Activated CD4-positive, alpha-beta T cell treated with anti-CD3 and anti-CD28 coated beads for 36 hours (primary cell): ENCODE measurements at regions not wholly inside any gene's neighbourhood (a gene's known extent, or its start where the extent isn't known, plus 50 kb on each side); places are given as distances from the start of the nearest gene placed in this dataset.

Experiments used
- ATAC-seq: fragments of 200-7000 bp; cut with Tn5 transposase; one replicate; pipeline ENCODE4 v1.10.0; 2021; ENCODE audit warnings: mild to moderate bottlenecking, moderate library complexity
- CTCF ChIA-PET: fragments of 350-600 bp; sonication (Branson Sonifier 250); formaldehyde crosslinking; loops from one replicate; lab custom pipeline; 2021; ENCODE audit warnings: antibody characterized with exemption; lab: Charles Lee
- POLR2A ChIA-PET: fragments of 350-600 bp; sonication (Branson Sonifier 250); formaldehyde crosslinking; loops from one replicate; lab custom pipeline; 2021; ENCODE audit warnings: antibody characterized with exemption, inconsistent platforms; lab: Charles Lee
- DNase-seq: peaks from one replicate; pipeline ENCODE4 v3.0.0-alpha.2; 2020
- H3K27ac Mint-ChIP-seq: one replicate; pipeline ENCODE4 v1.8.0; 2021; ENCODE audit warnings: mixed read lengths
- H3K27me3 Mint-ChIP-seq: one replicate; pipeline ENCODE4 v1.8.0; 2021; ENCODE audit warnings: mixed read lengths
- H3K36me3 Mint-ChIP-seq: one replicate; pipeline ENCODE4 v1.8.0; 2021; ENCODE audit warnings: low read depth, mixed read lengths
- H3K4me1 Mint-ChIP-seq: one replicate; pipeline ENCODE4 v1.8.0; 2021; ENCODE audit warnings: mixed read lengths
- H3K4me3 Mint-ChIP-seq: one replicate; pipeline ENCODE4 v1.8.0; 2021; ENCODE audit warnings: mild to moderate bottlenecking, moderate library complexity, mixed read lengths
- H3K9me3 Mint-ChIP-seq: one replicate; pipeline ENCODE4 v1.8.0; 2021; ENCODE audit warnings: low read depth, mixed read lengths
- intact Hi-C, 2 experiments: fragments of 100-400 bp; cut with DNase I in 1 of 2; cut with micrococcal nuclease in 1 of 2; formaldehyde crosslinking; loops; one replicate each; pipeline versions ENCODE4 v1.14.2 to v1.15.1; 2022 to 2024; cut with DNase I, micrococcal nuclease

DNA sequence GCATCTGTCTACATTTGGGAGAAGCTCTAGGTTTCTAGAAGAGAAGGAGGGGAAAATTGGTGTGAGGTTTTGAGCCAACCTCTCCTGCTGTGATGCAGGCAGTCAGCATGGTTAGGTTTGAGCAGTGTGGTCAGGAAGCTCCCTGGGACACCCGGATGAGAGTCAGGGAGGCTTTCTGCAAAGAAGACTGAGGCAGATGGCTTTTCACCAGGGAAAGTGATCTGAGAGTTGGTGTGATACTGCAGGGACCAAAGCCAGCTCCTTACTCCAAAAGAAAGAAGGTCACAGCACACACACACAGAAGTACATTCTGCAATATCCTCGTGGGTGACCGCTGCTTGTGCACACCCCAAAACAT is 75.8 kb upstream of the BCL11A start:
- Mint-ChIP-seq H3K27me3 (peaks cover 23% of the 10 kb centered on the region), H3K4me1 (no peaks in the 10 kb centered on the region), H3K36me3 (no peaks in the 10 kb centered on the region), H3K4me3 (no peak overlapping the region), H3K9me3 (no peaks in the 10 kb centered on the region), H3K27ac (no peak overlapping the region)
- ChIA-PET POLR2A (no interaction called here), CTCF (interaction anchor here (0.6 to 1.0 kb wide), 2 partner anchors 46 to 78 kb away, joined by 3 read pairs; no protein-coding TSS in a partner anchor)
- DNase-seq, result no peak
- ATAC-seq, result no peak
- intact Hi-C loops, result no loop called here

DNA sequence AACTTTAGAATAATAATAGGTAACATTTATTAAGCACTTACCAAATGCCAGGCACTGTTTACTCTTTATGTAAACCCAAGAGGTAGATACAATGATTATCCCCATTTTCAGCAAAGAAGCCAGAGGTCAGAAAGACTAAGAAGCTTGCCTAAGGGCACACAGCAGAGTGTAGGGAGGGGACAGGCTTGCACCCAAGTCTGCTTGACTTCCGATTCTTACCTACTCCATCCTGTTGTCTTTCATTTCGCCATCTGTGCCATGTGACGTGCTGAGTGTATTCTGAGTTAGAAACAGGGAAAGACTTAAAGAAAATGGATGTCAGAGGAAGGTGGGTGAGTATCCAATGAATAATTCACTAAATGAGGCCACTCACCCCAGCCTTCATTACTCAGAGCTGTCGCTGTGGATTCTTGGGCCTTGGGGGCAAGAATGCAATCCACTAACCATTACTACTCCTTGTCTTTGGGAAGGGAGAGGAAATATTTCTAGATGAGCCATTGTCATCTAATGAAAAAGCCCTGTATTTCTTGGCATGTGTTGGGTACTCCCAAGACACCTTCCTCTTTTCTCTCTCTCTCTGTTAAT is 76.4 kb upstream of the BCL11A start:
- no peak for DNase-seq
- ATAC-seq, result no peak
- ChIA-PET POLR2A (no interaction called here), CTCF (interaction anchor here (1.0 kb wide), 1 partner anchor 45 kb away, joined by 3 read pairs; no protein-coding TSS in a partner anchor)
- intact Hi-C loops, result no loop called here
- H3K4me1 Mint-ChIP-seq, result no peaks in the 10 kb centered on the region
- H3K27me3 Mint-ChIP-seq, result peaks cover 19% of the 10 kb centered on the region
- H3K4me3 Mint-ChIP-seq, result no peak overlapping the region
- H3K9me3 Mint-ChIP-seq, result no peaks in the 10 kb centered on the region
- H3K27ac Mint-ChIP-seq, result no peak overlapping the region
- H3K36me3 Mint-ChIP-seq, result no peaks in the 10 kb centered on the region

DNA sequence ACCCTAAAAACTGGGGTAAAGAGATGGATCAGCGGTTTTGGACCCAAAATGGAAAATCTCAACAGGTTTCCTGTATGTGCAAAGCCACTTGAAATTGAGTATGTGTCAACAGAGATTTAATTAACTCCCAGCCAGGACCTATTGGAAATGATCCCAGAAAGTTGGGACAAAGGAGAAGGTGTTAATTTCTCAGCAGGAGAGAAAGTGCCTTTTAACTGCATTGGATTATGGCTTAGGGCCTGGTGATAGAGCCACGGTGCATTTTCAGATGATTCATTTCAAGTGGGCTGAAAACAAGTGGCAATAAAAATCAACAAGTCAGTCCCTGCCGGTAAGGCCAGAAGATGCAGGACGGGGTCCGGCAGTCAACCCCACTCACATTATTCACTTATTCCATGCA is 80.2 kb upstream of the BCL11A start:
- POLR2A ChIA-PET, result no interaction called here
- Mint-ChIP-seq H3K27me3 (peaks cover 8% of the 10 kb centered on the region), H3K4me1 (no peaks in the 10 kb centered on the region), H3K36me3 (no peaks in the 10 kb centered on the region), H3K4me3 (no peak overlapping the region), H3K27ac (no peak overlapping the region), H3K9me3 (no peaks in the 10 kb centered on the region)
- intact Hi-C loops, result no loop called here
- ATAC-seq (no peak), DNase-seq (no peak)
- CTCF ChIA-PET, result interaction anchor here (0.7 kb wide), 1 partner anchor 13 kb away, joined by 3 read pairs; no protein-coding TSS in a partner anchor

DNA sequence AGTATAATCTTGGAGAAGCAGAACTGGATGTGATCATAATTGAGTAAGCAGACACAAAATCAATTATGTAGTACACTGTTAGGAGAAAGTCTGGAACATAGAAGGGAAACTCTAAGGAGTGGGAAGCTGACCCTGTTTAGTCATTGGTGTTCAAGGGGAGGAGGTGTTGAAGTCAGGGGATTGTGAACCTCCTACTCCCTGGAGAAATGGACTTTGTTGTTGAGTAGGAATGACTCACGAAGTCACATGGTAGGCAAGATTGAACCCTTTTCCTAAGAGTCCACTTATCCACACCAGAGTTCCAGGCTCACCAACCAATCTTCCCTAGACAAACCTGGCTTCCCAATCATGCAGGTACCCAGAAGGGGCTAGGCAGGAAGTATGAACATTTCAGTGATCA is 81.0 kb upstream of the BCL11A start:
- CTCF ChIA-PET, result no interaction called here
- Mint-ChIP-seq H3K27ac (no peak overlapping the region), H3K9me3 (no peaks in the 10 kb centered on the region), H3K36me3 (no peaks in the 10 kb centered on the region), H3K27me3 (peaks cover 8% of the 10 kb centered on the region), H3K4me3 (no peak overlapping the region), H3K4me1 (no peaks in the 10 kb centered on the region)
- DNase-seq (no peak), ATAC-seq (no peak)
- POLR2A ChIA-PET, result no interaction called here
- intact Hi-C loops, result no loop called here

DNA sequence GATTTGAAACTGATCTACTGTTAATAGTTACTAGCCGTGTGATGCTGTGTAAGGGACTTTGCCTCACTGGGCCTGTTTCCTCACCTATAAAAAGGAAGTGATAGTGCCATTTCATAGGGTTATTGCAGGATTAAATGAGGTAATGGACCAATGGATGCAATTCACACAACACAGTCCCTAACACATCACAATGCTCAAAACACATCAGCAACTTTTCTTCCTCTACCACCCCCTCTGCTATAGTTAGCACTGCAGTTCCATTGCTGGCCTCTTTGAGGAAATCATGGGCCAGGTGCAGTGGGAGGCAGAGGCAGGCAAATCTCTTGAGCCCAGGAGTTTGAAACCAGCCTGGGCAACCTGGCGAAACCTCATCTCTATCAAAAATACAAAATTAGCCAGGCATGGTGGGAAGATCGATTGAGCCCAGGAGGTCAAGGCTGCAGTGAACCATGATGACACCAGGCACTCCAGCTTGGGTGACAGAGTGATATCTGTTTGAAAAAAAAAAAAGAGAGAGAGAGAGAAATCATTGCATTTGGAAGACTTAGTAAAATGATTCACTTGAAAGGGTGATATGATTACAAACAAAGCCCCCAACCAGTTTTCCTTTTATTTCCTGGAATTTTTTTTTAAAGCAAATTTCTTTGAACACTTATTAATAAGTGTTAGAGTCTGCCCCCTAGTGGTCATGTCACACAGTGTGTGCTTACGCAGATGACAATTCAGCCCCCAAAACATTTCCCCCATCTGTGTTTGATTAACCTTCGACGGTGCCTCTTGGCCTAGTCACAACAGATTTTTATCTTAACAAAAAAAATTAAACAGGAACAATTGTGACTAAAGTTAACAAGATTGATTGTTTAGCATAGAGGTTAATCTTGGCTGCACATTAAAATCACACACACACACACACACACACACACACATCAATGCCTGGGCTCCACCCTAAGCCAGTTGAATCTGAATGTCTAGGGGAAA is 88.6 kb upstream of the BCL11A start:
- CTCF ChIA-PET, result interaction anchor here (0.6 to 2.3 kb wide), 9 partner anchors 12 to 552 kb away, joined by 3 to 7 read pairs (median 3); no protein-coding TSS in a partner anchor
- Mint-ChIP-seq H3K36me3 (no peaks in the 10 kb centered on the region), H3K27ac (no peak overlapping the region), H3K9me3 (no peaks in the 10 kb centered on the region), H3K27me3 (no peaks in the 10 kb centered on the region), H3K4me3 (no peak overlapping the region), H3K4me1 (no peaks in the 10 kb centered on the region)
- DNase-seq, result peak; percentile 47
- POLR2A ChIA-PET, result no interaction called here
- peak; percentile 55 for ATAC-seq
- intact Hi-C loops, result no loop called here

DNA sequence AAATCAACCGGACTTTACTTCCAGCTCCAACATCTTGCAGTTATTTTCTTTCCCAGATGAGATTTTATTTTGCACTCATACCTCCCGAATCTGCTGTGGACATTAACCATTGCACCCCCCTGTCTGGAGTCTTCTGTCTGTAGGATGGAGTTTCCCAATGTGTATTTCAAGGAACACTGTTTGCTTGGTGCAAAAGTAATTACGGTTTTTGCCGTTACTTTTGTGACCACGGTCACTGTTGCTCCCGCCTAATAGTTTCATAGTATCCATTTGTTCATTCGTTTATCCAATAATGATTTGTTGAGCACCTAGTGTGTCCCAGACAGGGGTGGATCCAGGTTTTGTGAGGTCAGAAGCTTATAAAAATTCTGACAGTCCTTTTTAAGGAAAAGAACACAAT is 90.3 kb upstream of the BCL11A start:
- DNase-seq, result no peak
- H3K4me1 Mint-ChIP-seq, result no peaks in the 10 kb centered on the region
- no peaks in the 10 kb centered on the region for H3K9me3 Mint-ChIP-seq
- no peak overlapping the region for H3K4me3 Mint-ChIP-seq
- no peak overlapping the region for H3K27ac Mint-ChIP-seq
- H3K36me3 Mint-ChIP-seq, result no peaks in the 10 kb centered on the region
- intact Hi-C loops, result no loop called here
- H3K27me3 Mint-ChIP-seq, result no peaks in the 10 kb centered on the region
- POLR2A ChIA-PET, result no interaction called here
- ATAC-seq, result no peak
- CTCF ChIA-PET, result interaction anchor here (0.8 to 1.7 kb wide), 5 partner anchors 10 to 332 kb away, joined by 3 to 7 read pairs (median 4); no protein-coding TSS in a partner anchor

DNA sequence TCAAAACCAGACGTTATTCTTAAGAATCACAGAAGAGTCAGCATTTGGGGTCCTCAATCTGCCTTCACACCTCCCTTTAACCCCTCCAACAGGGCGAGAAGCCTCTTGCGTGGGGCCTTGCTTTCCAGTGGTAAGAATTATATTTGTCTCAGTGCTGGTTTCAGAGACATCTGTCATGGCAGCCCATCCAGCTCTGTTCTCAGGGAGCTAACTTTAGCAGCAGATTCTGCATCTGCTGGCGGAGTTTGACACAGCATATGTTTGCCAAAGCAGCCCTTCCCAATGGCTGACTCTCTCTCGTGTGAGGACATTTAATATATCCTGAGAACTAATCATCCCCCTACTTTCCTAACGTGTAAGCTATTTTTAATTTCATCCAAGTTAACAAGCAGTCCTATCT is 91.5 kb upstream of the BCL11A start:
- CTCF ChIA-PET, result interaction anchor here (0.7 to 0.8 kb wide), 2 partner anchors 300 to 457 kb away, joined by 3 read pairs; no protein-coding TSS in a partner anchor
- POLR2A ChIA-PET, result no interaction called here
- H3K4me1 Mint-ChIP-seq, result no peaks in the 10 kb centered on the region
- intact Hi-C loops, result no loop called here
- H3K27ac Mint-ChIP-seq, result no peak overlapping the region
- no peak for DNase-seq
- no peaks in the 10 kb centered on the region for H3K36me3 Mint-ChIP-seq
- no peak overlapping the region for H3K4me3 Mint-ChIP-seq
- no peaks in the 10 kb centered on the region for H3K27me3 Mint-ChIP-seq
- no peaks in the 10 kb centered on the region for H3K9me3 Mint-ChIP-seq
- no peak for ATAC-seq

DNA sequence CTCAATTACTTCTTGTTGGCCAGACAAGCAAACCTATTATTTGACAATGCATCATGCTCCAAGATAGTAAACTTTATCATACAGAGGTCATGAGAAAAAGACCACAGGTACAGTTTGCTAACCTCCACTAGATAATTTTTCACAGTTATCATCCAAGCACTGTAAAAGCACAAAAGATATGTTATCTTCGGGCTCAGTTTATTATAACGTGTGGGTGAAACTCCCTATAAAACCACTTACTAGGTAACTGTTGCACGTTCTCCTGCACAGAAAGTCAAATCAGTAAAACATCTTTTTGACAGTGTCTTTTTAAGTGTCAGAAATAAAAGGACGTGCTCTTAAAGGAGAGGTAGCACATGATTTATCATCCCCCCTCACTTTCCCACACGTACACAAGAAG is 94.7 kb upstream of the BCL11A start:
- Mint-ChIP-seq H3K27me3 (no peaks in the 10 kb centered on the region), H3K9me3 (no peaks in the 10 kb centered on the region), H3K4me3 (no peak overlapping the region), H3K36me3 (no peaks in the 10 kb centered on the region), H3K27ac (no peak overlapping the region), H3K4me1 (no peaks in the 10 kb centered on the region)
- no peak for ATAC-seq
- POLR2A ChIA-PET, result no interaction called here
- CTCF ChIA-PET, result interaction anchor here (0.7 to 1.2 kb wide), 3 partner anchors 26 to 62 kb away, joined by 3 to 5 read pairs (median 3); no protein-coding TSS in a partner anchor
- intact Hi-C loops, result no loop called here
- no peak for DNase-seq

DNA sequence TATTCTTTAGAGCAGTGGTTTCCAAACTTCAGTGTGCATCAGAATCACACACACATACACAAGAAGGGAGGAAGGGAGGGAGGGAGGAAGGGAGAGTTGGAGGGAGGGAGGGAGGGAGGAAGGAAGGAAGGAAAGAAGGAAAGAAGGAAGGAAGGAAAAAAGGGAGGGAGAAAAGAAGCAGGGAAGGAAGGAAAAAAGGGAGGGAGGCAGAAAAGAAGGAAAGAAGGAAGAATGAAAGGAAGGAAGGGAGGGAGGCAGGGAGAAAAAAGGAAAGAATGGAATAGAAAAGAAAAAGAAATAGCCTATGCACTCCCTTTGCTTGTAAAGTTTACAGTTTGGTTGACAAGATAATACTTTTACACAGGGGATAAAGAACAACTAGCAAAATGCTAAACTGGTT is 96.3 kb upstream of the BCL11A start:
- H3K27me3 Mint-ChIP-seq, result no peaks in the 10 kb centered on the region
- H3K27ac Mint-ChIP-seq, result no peak overlapping the region
- intact Hi-C loops, result no loop called here
- no peaks in the 10 kb centered on the region for H3K9me3 Mint-ChIP-seq
- no peak for DNase-seq
- ChIA-PET CTCF (interaction anchor here (0.7 to 1.2 kb wide), 2 partner anchors 10 to 41 kb away, joined by 3 read pairs; no protein-coding TSS in a partner anchor), POLR2A (no interaction called here)
- no peaks in the 10 kb centered on the region for H3K36me3 Mint-ChIP-seq
- ATAC-seq, result no peak
- no peak overlapping the region for H3K4me3 Mint-ChIP-seq
- H3K4me1 Mint-ChIP-seq, result no peaks in the 10 kb centered on the region

DNA sequence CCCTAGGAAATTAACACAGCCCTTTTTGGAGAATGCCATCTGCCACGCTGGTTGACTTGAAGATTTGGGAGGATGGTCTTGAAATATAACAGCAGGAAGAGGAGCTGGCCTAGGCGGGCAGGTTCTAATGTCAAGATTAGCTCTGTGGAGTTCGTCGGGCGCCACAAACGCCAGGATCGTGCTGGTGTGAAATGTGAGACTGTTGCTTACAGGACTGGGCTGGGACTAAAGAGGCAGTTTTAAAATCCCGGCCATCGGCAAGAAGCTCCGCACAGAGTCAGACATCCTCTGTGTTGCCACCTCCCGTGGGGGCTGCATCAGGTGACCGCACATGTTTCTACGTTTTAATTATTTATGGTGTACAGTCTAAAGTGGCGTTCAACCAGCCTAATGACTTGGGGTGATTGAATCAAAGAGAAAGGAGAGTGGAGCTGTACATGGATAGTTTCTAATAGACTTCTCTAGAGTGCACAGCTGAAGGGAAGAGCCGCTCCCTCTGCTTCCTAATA is 99.4 kb upstream of the BCL11A start:
- CTCF ChIA-PET, result interaction anchor here (0.8 to 1.6 kb wide), 3 partner anchors 10 to 393 kb away, joined by 3 to 7 read pairs (median 4); no protein-coding TSS in a partner anchor
- Mint-ChIP-seq H3K36me3 (no peaks in the 10 kb centered on the region), H3K9me3 (no peaks in the 10 kb centered on the region), H3K27ac (no peak overlapping the region), H3K4me3 (no peak overlapping the region), H3K27me3 (no peaks in the 10 kb centered on the region), H3K4me1 (no peaks in the 10 kb centered on the region)
- ATAC-seq (no peak), DNase-seq (no peak)
- intact Hi-C loops, result no loop called here
- POLR2A ChIA-PET, result no interaction called here

DNA sequence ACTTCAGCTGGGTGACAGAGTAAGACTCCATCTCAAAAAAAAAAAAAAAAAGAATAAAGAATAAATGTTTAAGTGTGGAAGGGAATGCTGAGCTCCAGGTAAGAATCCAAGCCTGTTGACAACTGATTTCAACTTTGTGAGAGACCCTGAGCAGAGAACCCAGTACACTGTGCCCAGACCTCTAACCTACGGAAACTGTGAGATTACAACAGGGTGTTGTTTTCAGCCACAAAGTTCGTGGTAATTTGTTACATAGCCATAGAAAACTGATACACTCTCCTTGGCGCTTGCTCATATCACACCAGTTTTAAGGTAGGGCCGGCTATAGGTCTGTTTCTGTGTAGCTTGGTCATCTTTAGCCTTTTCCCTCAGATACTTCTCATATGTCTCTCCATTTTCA is 98.4 kb upstream of the PAPOLG start:
- POLR2A ChIA-PET, result interaction anchor here (0.6 kb wide), 1 partner anchor 158 kb away, joined by 3 read pairs; no protein-coding TSS in a partner anchor
- H3K27me3 Mint-ChIP-seq, result peaks cover 8% of the 10 kb centered on the region
- H3K36me3 Mint-ChIP-seq, result no peaks in the 10 kb centered on the region
- no peaks in the 10 kb centered on the region for H3K9me3 Mint-ChIP-seq
- no peak overlapping the region for H3K4me3 Mint-ChIP-seq
- DNase-seq (no peak), ATAC-seq (no peak)
- intact Hi-C loops, result no loop called here
- CTCF ChIA-PET, result interaction anchor here (1.1 kb wide), 1 partner anchor 505 kb away, joined by 3 read pairs; no protein-coding TSS in a partner anchor
- no peak overlapping the region for H3K27ac Mint-ChIP-seq
- no peaks in the 10 kb centered on the region for H3K4me1 Mint-ChIP-seq
